HG03457 (cell line): ENCODE measurements at regions not wholly inside any gene's neighbourhood (a gene's known extent, or its start where the extent isn't known, plus 50 kb on each side); places are given as distances from the start of the nearest gene placed in this dataset.

ENCODE experiments used
- ATAC-seq: cut with Tn5 transposase; IDR thresholded peaks from one replicate; pipeline ENCODE4 v1.9.1; 2021; ENCODE audit warnings: moderate number of reproducible peaks; ENCODE audit not compliant: unreplicated experiment

GRCh38 chr1:221805121-221805520 is 63.2 kb upstream of the DUSP10 start:
- no peak for ATAC-seq

- no peak for ATAC-seq
These were observed 62.4 kb upstream of the DUSP10 start for GRCh38 chr1:221804303-221804702.

GRCh38 chr1:221801773-221802516 is 60.1 kb upstream of the DUSP10 start:
- ATAC-seq: no peak

GRCh38 chr1:221801251-221801661 is 59.4 kb upstream of the DUSP10 start:
- ATAC-seq: no peak

- ATAC-seq: no peak
These were observed 58.9 kb upstream of the DUSP10 start for GRCh38 chr1:221800831-221801230.

- no peak for ATAC-seq
These were observed 55.6 kb upstream of the DUSP10 start for GRCh38 chr1:221797506-221797905.

- ATAC-seq: no peak
These were observed 54.8 kb upstream of the DUSP10 start for GRCh38 chr1:221796700-221797099.

- ATAC-seq: peak; percentile 32
These were observed 53.5 kb upstream of the DUSP10 start for GRCh38 chr1:221795380-221795779.

GRCh38 chr1:221794935-221795334 is 53.0 kb upstream of the DUSP10 start:
- ATAC-seq: no peak

- peak; percentile 53 for ATAC-seq
These were observed 52.3 kb upstream of the DUSP10 start for GRCh38 chr1:221794079-221794670.

GRCh38 chr1:221793439-221794078 is 51.7 kb upstream of the DUSP10 start:
- ATAC-seq: peak; percentile 54

- ATAC-seq: no peak
These were observed 50.0 kb upstream of the DUSP10 start for GRCh38 chr1:221791846-221792245.
